Endothelial cell of umbilical vein (primary cell): ENCODE measurements at regions not wholly inside any gene's neighbourhood (a gene's known extent, or its start where the extent isn't known, plus 50 kb on each side); places are given as distances from the start of the nearest gene placed in this dataset.

Source experiments
- BruUV-seq: library from RNA; stranded (reverse); fragments of 400-500 nt; replicated peaks from 2 replicates; lab custom pipeline; 2021; lab: Mats Ljungman, UMichigan
- CTCF ChIA-PET: fragments of 300-600, 350-600 bp; sonication (Branson Sonifier 250); formaldehyde crosslinking; loops from one replicate; lab custom pipeline; 2021; ENCODE audit warnings: antibody characterized with exemption, inconsistent platforms; lab: Charles Lee
- POLR2A ChIA-PET: fragments of 300-600, 350-600 bp; sonication (Branson Sonifier 250); formaldehyde crosslinking; loops from one replicate; lab custom pipeline; 2021; ENCODE audit warnings: antibody characterized with exemption, inconsistent platforms; lab: Charles Lee
- DNase-seq: peaks from one replicate; pipeline ENCODE4 v3.0.0-alpha.2; 2011; ENCODE audit warnings: low read depth, low spot score
- FAIRE-seq: peaks from 2 replicates; lab custom pipeline; 2011; peaks lifted over from hg19 to GRCh38; lab: Jason Lieb, UNC
- H2AFZ ChIP-seq: 2 replicates; pipeline ENCODE4 v1.6.0; 2012; ENCODE audit warnings: low read depth, low read length, control low read depth, inconsistent platforms
- H3K27ac ChIP-seq: 2 replicates; pipeline ENCODE4 v1.5.1; 2011; ENCODE audit warnings: low read depth, mild to moderate bottlenecking, control low read depth, low read length, moderate library complexity; ENCODE audit not compliant: insufficient read depth
- H3K27me3 ChIP-seq, 2 experiments: 2 replicates each; pipeline versions ENCODE4 v1.6.0 to v1.6.1; 2011; ENCODE audit warnings: low read length in 2 of 2, mixed read lengths in 1 of 2; ENCODE audit not compliant: control insufficient read depth in 2 of 2, insufficient read depth in 2 of 2
- H3K36me3 ChIP-seq, 2 experiments: 2 replicates in 1 of 2; 3 replicates in 1 of 2; pipeline ENCODE4 v1.5.1; 2011; ENCODE audit warnings: low read length in 2 of 2, mild to moderate bottlenecking in 1 of 2, moderate library complexity in 1 of 2; ENCODE audit not compliant: control insufficient read depth in 2 of 2, insufficient read depth in 2 of 2; ENCODE audit errors: extremely low read depth in 1 of 2
- H3K4me1 ChIP-seq: 3 replicates; pipeline ENCODE4 v1.5.1; 2011; ENCODE audit warnings: mild to moderate bottlenecking, low read length; ENCODE audit not compliant: control insufficient read depth, insufficient read depth; ENCODE audit errors: extremely low read depth
- H3K4me2 ChIP-seq: 2 replicates; pipeline ENCODE4 v1.6.1; 2011; ENCODE audit warnings: low read length, control low read depth, mixed read lengths; ENCODE audit not compliant: insufficient read depth
- H3K4me3 ChIP-seq, 3 experiments: fragments of 200-600 bp in 1 of 3; sonication (generic), shearing (Covaris generic) in 1 of 3; replicated peaks in 1 of 3; 2 replicates each; pipeline ENCODE4 v1.5.1; 2011 to 2016; ENCODE audit warnings: control low read depth in 3 of 3, low read length in 3 of 3, mild to moderate bottlenecking in 2 of 3, inconsistent platforms in 1 of 3, low read depth in 1 of 3, moderate library complexity in 1 of 3; ENCODE audit not compliant: insufficient read depth in 1 of 3
- H3K79me2 ChIP-seq: 2 replicates; pipeline ENCODE4 v1.6.0; 2012; ENCODE audit warnings: low read length, inconsistent platforms; ENCODE audit not compliant: control insufficient read depth, insufficient read depth
- H3K9ac ChIP-seq: replicated peaks from 2 replicates; pipeline ENCODE3; 2011; ENCODE audit warnings: low read length, control low read depth; ENCODE audit not compliant: insufficient read depth; ENCODE audit errors: extremely low read depth
- H3K9me1 ChIP-seq: replicated peaks from 3 replicates; pipeline ENCODE4 v1.6.0; 2011; ENCODE audit warnings: mild to moderate bottlenecking, low read length; ENCODE audit not compliant: control insufficient read depth, insufficient read depth; ENCODE audit errors: extremely low read depth
- H3K9me3 ChIP-seq: replicated peaks from 2 replicates; pipeline ENCODE4 v1.5.1; 2012; ENCODE audit warnings: low read length, inconsistent platforms; ENCODE audit not compliant: control insufficient read depth, insufficient read depth
- H4K20me1 ChIP-seq: replicated peaks from 2 replicates; pipeline ENCODE3; 2011; ENCODE audit warnings: mild to moderate bottlenecking, low read length; ENCODE audit not compliant: control insufficient read depth, insufficient read depth; ENCODE audit errors: extremely low read depth
- EZH2 ChIP-seq: IDR thresholded peaks from 2 replicates; pipeline ENCODE4 v1.6.1; 2012; ENCODE audit warnings: borderline replicate concordance, low read depth, mild to moderate bottlenecking, moderate library complexity, low read length, inconsistent platforms; ENCODE audit not compliant: severe bottlenecking
- FOS ChIP-seq: IDR thresholded peaks from 2 replicates; pipeline ENCODE4 v1.6.1; 2011; ENCODE audit warnings: mild to moderate bottlenecking, low read length, moderate library complexity, borderline replicate concordance; ENCODE audit not compliant: insufficient read depth
- GATA2 ChIP-seq: IDR thresholded peaks from 2 replicates; pipeline ENCODE4 v1.7.0; 2011; ENCODE audit warnings: low read depth, mild to moderate bottlenecking, moderate library complexity, mixed read lengths, low read length; ENCODE audit not compliant: insufficient read length, insufficient read depth
- JUN ChIP-seq: IDR thresholded peaks from 2 replicates; pipeline ENCODE4 v1.6.1; 2011; ENCODE audit warnings: borderline replicate concordance, low read depth; ENCODE audit not compliant: insufficient read length, insufficient read depth
- MAX ChIP-seq: IDR thresholded peaks from 2 replicates; pipeline ENCODE4 v1.6.1; 2011; ENCODE audit not compliant: insufficient read depth, insufficient read length
- MYC ChIP-seq: IDR thresholded peaks from one replicate; pipeline ENCODE4 v1.6.1; 2011; ENCODE audit warnings: mild to moderate bottlenecking, low read depth, low read length
- POLR2A ChIP-seq: IDR thresholded peaks from 2 replicates; pipeline ENCODE4 v1.6.1; 2012; ENCODE audit warnings: low read depth, mild to moderate bottlenecking, control low read depth, low read length
- POLR2AphosphoS5 ChIP-seq: IDR thresholded peaks from 2 replicates; pipeline ENCODE4 v1.6.1; 2012; ENCODE audit warnings: low read depth, mild to moderate bottlenecking, control low read depth, low read length, moderate library complexity; ENCODE audit not compliant: insufficient read depth
- dilution Hi-C: fragments of 300-500 bp; cut with MboI; formaldehyde crosslinking; loops from one replicate; pipeline ENCODE4 v1.15.0; 2019; ENCODE audit warnings: low sequenced_read_pairs; ENCODE audit not compliant: extremely low pct_ligation_motif_present
- intact Hi-C: fragments of 100-400 bp; cut with micrococcal nuclease; formaldehyde crosslinking; loops from one replicate; pipeline ENCODE4 v1.10.0; 2022
- TF ChIP-seq, protein P1 (sequence below), 2 donors: IDR thresholded peaks; 1 replicate in 1 of 2; 2 replicates in 1 of 2; pipeline ENCODE4 v1.5.1; 2011; ENCODE audit warnings: low read length in 2 of 2, mild to moderate bottlenecking in 2 of 2, moderate library complexity in 2 of 2, control low read depth in 1 of 2, inconsistent platforms in 1 of 2, low read depth in 1 of 2; ENCODE audit not compliant: insufficient read depth in 1 of 2; ENCODE audit errors: extremely low read depth in 1 of 2

DNA sequence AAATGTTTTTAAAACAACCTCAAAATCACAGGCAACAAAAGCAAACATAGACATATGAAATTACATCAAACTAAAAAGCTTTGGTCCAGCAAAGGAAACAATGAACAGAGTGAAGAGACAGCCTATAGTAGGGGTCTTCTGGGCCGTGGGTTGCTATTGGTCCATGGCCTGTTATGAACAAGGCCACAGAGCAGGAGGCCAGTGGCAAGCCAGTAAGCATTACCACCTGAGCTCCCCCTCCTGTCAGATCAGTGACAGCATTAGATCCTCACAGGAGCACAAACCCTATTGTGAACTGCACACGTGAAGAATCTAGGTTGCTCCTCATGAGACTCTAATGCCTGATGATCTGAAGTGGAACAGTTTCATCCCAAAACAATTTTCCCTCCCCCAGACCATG lies 174.0 kb downstream of the DIO2 start:
- BruUV-seq: no TSS peak
- Histone ChIP-seq H3K9me3 (no peaks in the 10 kb centered on the region), H3K36me3 (no peaks in the 10 kb centered on the region), H3K4me3 (no peak overlapping the region), H3K9ac (no peak overlapping the region), H3K4me2 (no peak overlapping the region), H3K27me3 (no peaks in the 10 kb centered on the region), H2AFZ (no peak overlapping the region), H3K9me1 (no peaks in the 10 kb centered on the region), H3K79me2 (no peaks in the 10 kb centered on the region), H4K20me1 (no peaks in the 10 kb centered on the region), H3K4me1 (no peaks in the 10 kb centered on the region), H3K27ac (no peak overlapping the region)
- ChIA-PET POLR2A (no interaction called here), CTCF (no interaction called here)
- FAIRE-seq (no peak), DNase-seq (no peak)
- dilution Hi-C loops (no loop called here), intact Hi-C loops (no loop called here)
- TF ChIP-seq, protein P1, sequence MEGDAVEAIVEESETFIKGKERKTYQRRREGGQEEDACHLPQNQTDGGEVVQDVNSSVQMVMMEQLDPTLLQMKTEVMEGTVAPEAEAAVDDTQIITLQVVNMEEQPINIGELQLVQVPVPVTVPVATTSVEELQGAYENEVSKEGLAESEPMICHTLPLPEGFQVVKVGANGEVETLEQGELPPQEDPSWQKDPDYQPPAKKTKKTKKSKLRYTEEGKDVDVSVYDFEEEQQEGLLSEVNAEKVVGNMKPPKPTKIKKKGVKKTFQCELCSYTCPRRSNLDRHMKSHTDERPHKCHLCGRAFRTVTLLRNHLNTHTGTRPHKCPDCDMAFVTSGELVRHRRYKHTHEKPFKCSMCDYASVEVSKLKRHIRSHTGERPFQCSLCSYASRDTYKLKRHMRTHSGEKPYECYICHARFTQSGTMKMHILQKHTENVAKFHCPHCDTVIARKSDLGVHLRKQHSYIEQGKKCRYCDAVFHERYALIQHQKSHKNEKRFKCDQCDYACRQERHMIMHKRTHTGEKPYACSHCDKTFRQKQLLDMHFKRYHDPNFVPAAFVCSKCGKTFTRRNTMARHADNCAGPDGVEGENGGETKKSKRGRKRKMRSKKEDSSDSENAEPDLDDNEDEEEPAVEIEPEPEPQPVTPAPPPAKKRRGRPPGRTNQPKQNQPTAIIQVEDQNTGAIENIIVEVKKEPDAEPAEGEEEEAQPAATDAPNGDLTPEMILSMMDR (IDR thresholded peaks at IDR 0.05; ENCODE audit: extremely low read depth in 1 of 2, insufficient read depth in 1 of 2, low read depth in 1 of 2, low read length in 2 of 2): no peak

GRCh38 chr14:80024417-80024816 lies 186.9 kb downstream of the DIO2 start:
- FAIRE-seq (no peak), DNase-seq (no peak)
- Histone ChIP-seq H3K27ac (no peak overlapping the region), H3K4me2 (no peak overlapping the region), H3K4me3 (no peak overlapping the region), H3K79me2 (no peaks in the 10 kb centered on the region), H4K20me1 (no peaks in the 10 kb centered on the region), H3K9ac (no peak overlapping the region), H3K9me1 (no peaks in the 10 kb centered on the region), H3K9me3 (peaks cover 2% of the 10 kb centered on the region), H3K36me3 (no peaks in the 10 kb centered on the region), H3K4me1 (no peaks in the 10 kb centered on the region), H3K27me3 (no peaks in the 10 kb centered on the region), H2AFZ (no peak overlapping the region)
- ChIA-PET POLR2A (no interaction called here), CTCF (no interaction called here)
- dilution Hi-C loops (no loop called here), intact Hi-C loops (no loop called here)
- BruUV-seq: no TSS peak
- TF ChIP-seq EZH2 (no peak), FOS (no peak), MYC (no peak), MAX (no peak), POLR2AphosphoS5 (no peak), JUN (no peak), POLR2A (no peak), GATA2 (no peak)
- TF ChIP-seq, protein P1 (IDR thresholded peaks at IDR 0.05; ENCODE audit: extremely low read depth in 1 of 2, insufficient read depth in 1 of 2, low read depth in 1 of 2, low read length in 2 of 2): no peak
